ENCODE measurements at regions not wholly inside any gene's neighbourhood (a gene's known extent, or its start where the extent isn't known, plus 50 kb on each side); places are given as distances from the start of the nearest gene placed in this dataset.

GRCh38 chr22:48677168-48677520 lies 1150.5 kb downstream of the BRD1 start:
- Histone ChIP-seq H3K27ac (ENCODE audit: low read depth, low read length) (no peak overlapping the region), H3K79me2 (ENCODE audit: insufficient read depth, low read length) (no peaks in the 10 kb centered on the region), H2AFZ (ENCODE audit: low read depth, low read length, poor library complexity, severe bottlenecking) (no peak overlapping the region), H3K9ac (ENCODE audit: low read length) (no peak overlapping the region), H3K27me3 (ENCODE audit: insufficient read depth, low read length) (no peaks in the 10 kb centered on the region), H3K4me2 (ENCODE audit: low read length) (no peak overlapping the region), H3K9me2 (ENCODE audit: insufficient read depth) (no peaks in the 10 kb centered on the region), H3K9me3 (ENCODE audit: control insufficient read depth in 1 of 2, insufficient read depth in 1 of 2, low read depth in 1 of 2, low read length in 2 of 2) (peaks cover 0 to under 1% of the 10 kb centered on the region in 2 experiments; a peak in 1 of 4 replicates), H4K20me1 (ENCODE audit: insufficient read depth) (no peaks in the 10 kb centered on the region), H3K4me3 (replicated peaks in 1 of 2; ENCODE audit: low read depth in 1 of 2, low read length in 2 of 2) (no peak overlapping the region), H3K36me3 (ENCODE audit: control insufficient read depth in 1 of 2, insufficient read depth in 2 of 2, low read length in 2 of 2) (no peaks in the 10 kb centered on the region), H3K4me1 (ENCODE audit: control insufficient read depth in 1 of 2, insufficient read depth in 2 of 2, low read length in 2 of 2) (no peaks in the 10 kb centered on the region)
- BruUV-seq (replicated peaks), result no TSS peak
- RAD21 ChIA-PET (ENCODE audit: low non-redundant PET in 1 of 2, low total read pairs in 2 of 2, uncharacterized antibody in 2 of 2, unreplicated experiment in 2 of 2), result no interaction called here
- TF ChIP-seq CBX3 (IDR thresholded peaks at IDR 0.05; ENCODE audit: low read depth) (no peak), CEBPB (IDR thresholded peaks at IDR 0.05; ENCODE audit: low read depth) (no peak), SIN3A (IDR thresholded peaks at IDR 0.05; ENCODE audit: low read depth) (no peak), ZFX (IDR thresholded peaks at IDR 0.05) (no peak), POLR2AphosphoS5 (IDR thresholded peaks at IDR 0.05; ENCODE audit: low read depth, low read length) (no peak)
- TF ChIP-seq, protein P1, sequence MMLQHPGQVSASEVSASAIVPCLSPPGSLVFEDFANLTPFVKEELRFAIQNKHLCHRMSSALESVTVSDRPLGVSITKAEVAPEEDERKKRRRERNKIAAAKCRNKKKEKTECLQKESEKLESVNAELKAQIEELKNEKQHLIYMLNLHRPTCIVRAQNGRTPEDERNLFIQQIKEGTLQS (IDR thresholded peaks at IDR 0.05), result no peak
- intact Hi-C loops (cut with micrococcal nuclease), result no loop called here
- POLR2A ChIA-PET, result no interaction called here
- CTCF ChIA-PET, result no interaction called here
- ATAC-seq, result no peak
- DNase-seq (ENCODE audit: low read depth, low spot score), result no peak

- no TSS peak for BruUV-seq (replicated peaks)
- Histone ChIP-seq H3K9ac (ENCODE audit: low read length) (no peak overlapping the region), H3K27ac (ENCODE audit: low read depth, low read length) (no peak overlapping the region), H4K20me1 (ENCODE audit: insufficient read depth) (no peaks in the 10 kb centered on the region), H2AFZ (ENCODE audit: low read depth, low read length, poor library complexity, severe bottlenecking) (no peak overlapping the region), H3K4me3 (replicated peaks in 1 of 2; ENCODE audit: low read depth in 1 of 2, low read length in 2 of 2) (no peak overlapping the region), H3K36me3 (ENCODE audit: control insufficient read depth in 1 of 2, insufficient read depth in 2 of 2, low read length in 2 of 2) (no peaks in the 10 kb centered on the region), H3K9me2 (ENCODE audit: insufficient read depth) (no peaks in the 10 kb centered on the region), H3K4me2 (ENCODE audit: low read length) (no peak overlapping the region), H3K79me2 (ENCODE audit: insufficient read depth, low read length) (no peaks in the 10 kb centered on the region), H3K9me3 (ENCODE audit: control insufficient read depth in 1 of 2, insufficient read depth in 1 of 2, low read depth in 1 of 2, low read length in 2 of 2) (peaks cover 0 to 5% of the 10 kb centered on the region in 2 experiments; a peak in 2 of 4 replicates), H3K27me3 (ENCODE audit: insufficient read depth, low read length) (no peaks in the 10 kb centered on the region), H3K4me1 (ENCODE audit: control insufficient read depth in 1 of 2, insufficient read depth in 2 of 2, low read length in 2 of 2) (no peaks in the 10 kb centered on the region)
- POLR2A ChIA-PET, result no interaction called here
- CTCF ChIA-PET, result no interaction called here
- intact Hi-C loops (cut with micrococcal nuclease), result no loop called here
- RAD21 ChIA-PET (ENCODE audit: low non-redundant PET in 1 of 2, low total read pairs in 2 of 2, uncharacterized antibody in 2 of 2, unreplicated experiment in 2 of 2), result no interaction called here
- ATAC-seq, result no peak
- no peak for DNase-seq (ENCODE audit: low read depth, low spot score)
- TF ChIP-seq SRF (IDR thresholded peaks at IDR 0.05; ENCODE audit: low read depth), result no peak
- TF ChIP-seq ZFX (IDR thresholded peaks at IDR 0.05), result no peak
- TF ChIP-seq SIN3A (IDR thresholded peaks at IDR 0.05; ENCODE audit: low read depth), result no peak
- TF ChIP-seq YY1 (IDR thresholded peaks at IDR 0.05; ENCODE audit: extremely low read depth, insufficient replicate concordance, low read depth, low read length), result no peak
- TF ChIP-seq, protein P2, sequence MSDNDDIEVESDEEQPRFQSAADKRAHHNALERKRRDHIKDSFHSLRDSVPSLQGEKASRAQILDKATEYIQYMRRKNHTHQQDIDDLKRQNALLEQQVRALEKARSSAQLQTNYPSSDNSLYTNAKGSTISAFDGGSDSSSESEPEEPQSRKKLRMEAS (IDR thresholded peaks at IDR 0.05), result no peak
- no peak for TF ChIP-seq ELF1 (IDR thresholded peaks at IDR 0.05; ENCODE audit: borderline replicate concordance, low read depth)
- TF ChIP-seq, protein P1 (IDR thresholded peaks at IDR 0.05), result no peak
- no peak for TF ChIP-seq CEBPB (IDR thresholded peaks at IDR 0.05; ENCODE audit: low read depth)
- no peak for TF ChIP-seq JUND (IDR thresholded peaks at IDR 0.05)
- TF ChIP-seq TCF7L2 (IDR thresholded peaks at IDR 0.05; ENCODE audit: borderline replicate concordance, extremely low read depth, insufficient read depth, insufficient read length), result no peak
- TF ChIP-seq RAD21 (IDR thresholded peaks at IDR 0.05; ENCODE audit: low read depth), result no peak
- TF ChIP-seq SP1 (IDR thresholded peaks at IDR 0.05; ENCODE audit: low read depth), result no peak
- no peak for TF ChIP-seq EZH2phosphoT487 (IDR thresholded peaks at IDR 0.05; ENCODE audit: borderline replicate concordance)
- no peak for TF ChIP-seq REST (IDR thresholded peaks at IDR 0.05; ENCODE audit: low read depth)
- TF ChIP-seq ZNF274 (IDR thresholded peaks at IDR 0.05; ENCODE audit: low read depth, low read length), result no peak
Measured at GRCh38 chr22:48676266-48677167, 1151.2 kb downstream of the BRD1 start.
